GM12878 (cell line): ENCODE measurements at regions not wholly inside any gene's neighbourhood (a gene's known extent, or its start where the extent isn't known, plus 50 kb on each side); places are given as distances from the start of the nearest gene placed in this dataset.

ENCODE experiments used
- ATAC-seq: fragments of 200-7000 bp; cut with Tn5 transposase; 3 replicates; pipeline ENCODE4 v1.9.1; 2020; ENCODE audit warnings: mild to moderate bottlenecking, moderate library complexity
- BruUV-seq: library from RNA; stranded (reverse); fragments of 400-500 nt; replicated peaks from 2 replicates; lab custom pipeline; 2021; lab: Mats Ljungman, UMichigan
- CTCF ChIA-PET: fragments of 300-600 bp; sonication (Branson Sonifier 250); formaldehyde crosslinking; extraction: SDS; loops from one replicate; lab custom pipeline; 2021; ENCODE audit warnings: inconsistent platforms; lab: Yijun Ruan, JAX
- POLR2A ChIA-PET: fragments of 350-600 bp; formaldehyde crosslinking; extraction: SDS; loops from one replicate; lab custom pipeline; 2021; ENCODE audit warnings: inconsistent platforms; lab: Charles Lee
- RAD21 ChIA-PET: fragments of 300-600 bp; sonication (Branson Sonifier 250); formaldehyde crosslinking; loops from one replicate; lab custom pipeline; 2023; ENCODE audit warnings: antibody characterized with exemption; ENCODE audit not compliant: unreplicated experiment; lab: Charles Lee
- SMC1A ChIA-PET: fragments of 300-600 bp; sonication (Branson Sonifier 250); formaldehyde crosslinking; loops from one replicate; lab custom pipeline; 2023; ENCODE audit not compliant: unreplicated experiment, uncharacterized antibody; lab: Charles Lee
- DNase-seq: peaks from one replicate; pipeline ENCODE4 v3.0.0-alpha.2; 2011; ENCODE audit warnings: low read depth, low spot score
- FAIRE-seq: peaks from 3 replicates; lab custom pipeline; 2011; peaks lifted over from hg19 to GRCh38; lab: Jason Lieb, UNC
- H2AFZ ChIP-seq: 2 replicates; pipeline ENCODE4 v1.6.0; 2011; ENCODE audit warnings: low read depth, low read length, control low read depth; ENCODE audit not compliant: control insufficient read depth
- H3K27ac ChIP-seq: 2 replicates; pipeline ENCODE4 v1.5.1; 2011; ENCODE audit warnings: control low read depth; ENCODE audit not compliant: control insufficient read depth, insufficient read depth
- H3K27me3 ChIP-seq, 2 experiments: replicated peaks in 1 of 2; 2 replicates each; pipeline versions ENCODE4 v1.6.0 to v1.6.1; 2011; ENCODE audit warnings: low read length in 1 of 2; ENCODE audit not compliant: control insufficient read depth in 2 of 2, insufficient read depth in 2 of 2
- H3K36me3 ChIP-seq, 2 experiments: 2 replicates each; pipeline ENCODE4 v1.5.1; 2011; ENCODE audit warnings: low read length in 1 of 2; ENCODE audit not compliant: control insufficient read depth in 2 of 2, insufficient read depth in 2 of 2
- H3K4me1 ChIP-seq: 2 replicates; pipeline ENCODE4 v1.6.1; 2011; ENCODE audit warnings: mild to moderate bottlenecking, low read length, moderate library complexity, mixed read lengths; ENCODE audit not compliant: control insufficient read depth, insufficient read depth
- H3K4me2 ChIP-seq: 2 replicates; pipeline ENCODE4 v1.6.0; 2011; ENCODE audit warnings: control low read depth; ENCODE audit not compliant: control insufficient read depth, insufficient read depth
- H3K4me3 ChIP-seq: fragments of 200-600 bp; sonication (generic); 2 replicates; pipeline ENCODE4 v1.5.1; 2016
- H3K79me2 ChIP-seq: 2 replicates; pipeline ENCODE4 v1.6.0; 2011; ENCODE audit warnings: low read length; ENCODE audit not compliant: control insufficient read depth, insufficient read depth
- H3K9ac ChIP-seq: 2 replicates; pipeline ENCODE4 v1.8.0; 2011; ENCODE audit warnings: low read length, control low read depth, mixed read lengths; ENCODE audit not compliant: control insufficient read depth, insufficient read depth
- H3K9me3 ChIP-seq: replicated peaks from 3 replicates; pipeline ENCODE4 v1.5.1; 2011; ENCODE audit warnings: mild to moderate bottlenecking, low read length; ENCODE audit not compliant: control insufficient read depth, insufficient read depth
- H4K20me1 ChIP-seq: 2 replicates; pipeline ENCODE4 v1.6.0; 2011; ENCODE audit not compliant: control insufficient read depth, insufficient read depth
- CEBPB ChIP-seq, 2 experiments: fragments of 150-350 bp in 1 of 2; IDR thresholded peaks; 2 replicates each; pipeline ENCODE4 v1.6.1; 2012 to 2014; ENCODE audit warnings: low read depth in 2 of 2, low read length in 2 of 2, borderline replicate concordance in 1 of 2, inconsistent platforms in 1 of 2
- FOXM1 ChIP-seq: IDR thresholded peaks from 2 replicates; pipeline ENCODE4 v1.6.1; 2012; ENCODE audit warnings: low read depth, mild to moderate bottlenecking, inconsistent platforms, low read length, moderate library complexity
- HDAC2 ChIP-seq: fragments of 200-600 bp; sonication (generic); IDR thresholded peaks from 2 replicates; pipeline ENCODE4 v1.6.1; 2017
- KLF5 ChIP-seq: fragments of 450-650 bp; IDR thresholded peaks from 2 replicates; pipeline ENCODE4 v1.6.1; 2014; ENCODE audit warnings: mild to moderate bottlenecking; ENCODE audit not compliant: partially characterized antibody
- LARP7 ChIP-seq: fragments of 450-650 bp; IDR thresholded peaks from 2 replicates; pipeline ENCODE4 v1.6.1; 2017; ENCODE audit warnings: mild to moderate bottlenecking
- MYC ChIP-seq: IDR thresholded peaks from 2 replicates; pipeline ENCODE4 v1.6.1; 2011; ENCODE audit warnings: mild to moderate bottlenecking, low read length, moderate library complexity, inconsistent platforms; ENCODE audit not compliant: insufficient read depth, insufficient replicate concordance, insufficient read length, severe bottlenecking
- NR2C1 ChIP-seq: fragments of 450-650 bp; IDR thresholded peaks from 2 replicates; pipeline ENCODE4 v1.6.1; 2017; ENCODE audit warnings: antibody characterized with exemption, mild to moderate bottlenecking, moderate library complexity
- SMAD1 ChIP-seq: fragments of 450-650 bp; IDR thresholded peaks from 2 replicates; pipeline ENCODE4 v1.6.1; 2018; ENCODE audit warnings: mild to moderate bottlenecking, low read depth; ENCODE audit not compliant: partially characterized antibody
- SP1 ChIP-seq: IDR thresholded peaks from one replicate; pipeline ENCODE4 v1.6.1; 2011; ENCODE audit warnings: low read depth, low read length
- SREBF2 ChIP-seq: IDR thresholded peaks from 2 replicates; pipeline ENCODE4 v1.6.1; 2012; ENCODE audit warnings: mild to moderate bottlenecking, low read length
- TARDBP ChIP-seq: IDR thresholded peaks from 2 replicates; pipeline ENCODE4 v1.6.1; 2016; ENCODE audit warnings: borderline replicate concordance
- TCF12 ChIP-seq: IDR thresholded peaks from 2 replicates; pipeline ENCODE4 v1.6.1; 2011; ENCODE audit warnings: low read depth, mild to moderate bottlenecking, low read length
- TCF7 ChIP-seq: IDR thresholded peaks from 2 replicates; pipeline ENCODE4 v1.6.1; 2014; ENCODE audit warnings: antibody characterized with exemption, borderline replicate concordance
- ZNF384 ChIP-seq: IDR thresholded peaks from 2 replicates; pipeline ENCODE4 v1.6.1; 2012; ENCODE audit warnings: low read depth, mild to moderate bottlenecking, low read length, improper control_type of control experiment, borderline replicate concordance
- WGBS: methylation state at CpG from one replicate; pipeline ENCODE4 v1.1.6; 2016; ENCODE audit warnings: low lambda C conversion rate; ENCODE audit not compliant: insufficient replicate concordance, insufficient coverage; ENCODE audit errors: missing lambda C conversion rate; 5-methylcytosine and 5-hydroxymethylcytosine counted together
- in situ Hi-C: fragments of 300-500 bp; cut with MboI; formaldehyde crosslinking; loops from 9 replicates; pipeline ENCODE4 v1.14.3; 2018; ENCODE audit warnings: mixed read lengths
- intact Hi-C: fragments of 100-400 bp; cut with micrococcal nuclease; formaldehyde crosslinking; loops from one replicate; pipeline ENCODE4 v1.14.2; 2022; ENCODE audit not compliant: unreplicated experiment
- TF ChIP-seq, protein P1 (sequence below): fragments of 450-650 bp; IDR thresholded peaks from 2 replicates; pipeline ENCODE4 v1.6.1; 2016; ENCODE audit warnings: mild to moderate bottlenecking
- TF ChIP-seq, protein P2 (sequence below): fragments of 450-650 bp; formaldehyde crosslinking; IDR thresholded peaks from 2 replicates; pipeline ENCODE4 v1.4.0; 2020; ENCODE audit warnings: mild to moderate bottlenecking, moderate library complexity

DNA sequence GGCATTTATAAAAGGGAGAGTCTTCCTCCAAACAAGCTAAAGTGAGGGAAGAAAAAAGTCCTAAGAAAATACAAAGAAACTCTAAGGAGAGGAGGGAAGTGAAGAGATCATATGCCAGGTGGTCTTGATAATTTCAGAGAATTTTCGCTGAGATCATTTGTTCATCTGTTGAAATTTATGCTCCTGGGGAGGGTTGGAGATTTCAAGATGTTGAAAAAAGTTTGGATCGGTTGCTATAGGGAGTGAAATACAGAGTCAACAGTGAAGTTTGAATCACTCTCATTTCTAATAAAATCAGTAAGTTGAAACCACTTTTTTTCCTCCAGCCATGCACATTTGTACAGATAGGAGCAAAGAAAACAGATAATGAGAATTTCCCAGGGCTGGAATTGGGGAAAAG, 299.1 kb upstream of the ADAMTS5 start:
- DNase-seq (no peak), ATAC-seq (no peak), FAIRE-seq (no peak)
- H3K4me1 ChIP-seq = no peaks in the 10 kb centered on the region
- in situ Hi-C loops = no loop called here
- H3K27me3 ChIP-seq = no peaks in the 10 kb centered on the region
- no peaks in the 10 kb centered on the region for H3K79me2 ChIP-seq
- no peak for TF ChIP-seq CEBPB (IDR thresholded peaks at IDR 0.05; ENCODE audit: borderline replicate concordance in 1 of 2, low read depth in 2 of 2, low read length in 2 of 2)
- SMC1A ChIA-PET = no interaction called here
- H3K9me3 ChIP-seq = no peaks in the 10 kb centered on the region
- H3K4me3 ChIP-seq = no peak overlapping the region
- BruUV-seq = no TSS peak
- intact Hi-C loops = no loop called here
- H4K20me1 ChIP-seq = no peaks in the 10 kb centered on the region
- WGBS = 0% methylated on average over 2 of the region's 2 CpGs
- H3K27ac ChIP-seq = no peak overlapping the region
- H2AFZ ChIP-seq = no peak overlapping the region
- RAD21 ChIA-PET = no interaction called here
- no peak overlapping the region for H3K4me2 ChIP-seq
- POLR2A ChIA-PET = no interaction called here
- CTCF ChIA-PET = no interaction called here
- H3K36me3 ChIP-seq = no peaks in the 10 kb centered on the region
- no peak overlapping the region for H3K9ac ChIP-seq

DNA sequence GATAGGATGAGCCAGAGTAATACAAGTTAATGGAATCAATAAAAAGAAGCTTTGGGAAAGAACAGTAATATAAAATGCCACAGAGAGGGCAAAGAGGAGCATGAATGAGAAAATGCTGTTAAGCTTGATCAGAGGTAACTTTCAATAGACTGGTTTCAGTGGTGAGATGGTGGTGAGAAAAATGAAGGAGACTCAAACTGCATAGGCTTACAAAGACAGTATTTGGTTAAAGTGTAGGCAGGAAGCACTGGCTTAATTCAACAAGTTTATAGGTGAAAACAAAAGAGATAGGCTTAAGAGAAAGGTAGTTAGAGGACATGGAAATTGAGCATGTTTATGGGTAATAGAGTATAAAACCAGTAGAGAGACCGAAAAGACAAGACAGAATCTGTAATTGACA, 298.6 kb upstream of the ADAMTS5 start:
- DNase-seq = no peak
- H3K9ac ChIP-seq = no peak overlapping the region
- BruUV-seq = no TSS peak
- H3K4me2 ChIP-seq = no peak overlapping the region
- in situ Hi-C loops = no loop called here
- CTCF ChIA-PET = no interaction called here
- H3K4me1 ChIP-seq = no peaks in the 10 kb centered on the region
- no peak overlapping the region for H3K4me3 ChIP-seq
- WGBS = 14% methylated on average over 1 of the region's 1 CpG
- no peak overlapping the region for H3K27ac ChIP-seq
- ATAC-seq = no peak
- SMC1A ChIA-PET = no interaction called here
- no peaks in the 10 kb centered on the region for H3K79me2 ChIP-seq
- H3K27me3 ChIP-seq = no peaks in the 10 kb centered on the region
- H3K9me3 ChIP-seq = no peaks in the 10 kb centered on the region
- RAD21 ChIA-PET = no interaction called here
- TF ChIP-seq MYC (no peak), TARDBP (no peak), LARP7 (no peak), NR2C1 (no peak), FOXM1 (no peak), TCF7 (no peak), SP1 (no peak), ZNF384 (no peak), SREBF2 (no peak), TCF12 (no peak), KLF5 (no peak), HDAC2 (no peak), SMAD1 (no peak)
- TF ChIP-seq, protein P1, sequence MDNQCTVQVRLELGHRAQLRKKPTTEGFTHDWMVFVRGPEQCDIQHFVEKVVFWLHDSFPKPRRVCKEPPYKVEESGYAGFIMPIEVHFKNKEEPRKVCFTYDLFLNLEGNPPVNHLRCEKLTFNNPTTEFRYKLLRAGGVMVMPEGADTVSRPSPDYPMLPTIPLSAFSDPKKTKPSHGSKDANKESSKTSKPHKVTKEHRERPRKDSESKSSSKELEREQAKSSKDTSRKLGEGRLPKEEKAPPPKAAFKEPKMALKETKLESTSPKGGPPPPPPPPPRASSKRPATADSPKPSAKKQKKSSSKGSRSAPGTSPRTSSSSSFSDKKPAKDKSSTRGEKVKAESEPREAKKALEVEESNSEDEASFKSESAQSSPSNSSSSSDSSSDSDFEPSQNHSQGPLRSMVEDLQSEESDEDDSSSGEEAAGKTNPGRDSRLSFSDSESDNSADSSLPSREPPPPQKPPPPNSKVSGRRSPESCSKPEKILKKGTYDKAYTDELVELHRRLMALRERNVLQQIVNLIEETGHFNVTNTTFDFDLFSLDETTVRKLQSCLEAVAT = no peak
- TF ChIP-seq, protein P2, sequence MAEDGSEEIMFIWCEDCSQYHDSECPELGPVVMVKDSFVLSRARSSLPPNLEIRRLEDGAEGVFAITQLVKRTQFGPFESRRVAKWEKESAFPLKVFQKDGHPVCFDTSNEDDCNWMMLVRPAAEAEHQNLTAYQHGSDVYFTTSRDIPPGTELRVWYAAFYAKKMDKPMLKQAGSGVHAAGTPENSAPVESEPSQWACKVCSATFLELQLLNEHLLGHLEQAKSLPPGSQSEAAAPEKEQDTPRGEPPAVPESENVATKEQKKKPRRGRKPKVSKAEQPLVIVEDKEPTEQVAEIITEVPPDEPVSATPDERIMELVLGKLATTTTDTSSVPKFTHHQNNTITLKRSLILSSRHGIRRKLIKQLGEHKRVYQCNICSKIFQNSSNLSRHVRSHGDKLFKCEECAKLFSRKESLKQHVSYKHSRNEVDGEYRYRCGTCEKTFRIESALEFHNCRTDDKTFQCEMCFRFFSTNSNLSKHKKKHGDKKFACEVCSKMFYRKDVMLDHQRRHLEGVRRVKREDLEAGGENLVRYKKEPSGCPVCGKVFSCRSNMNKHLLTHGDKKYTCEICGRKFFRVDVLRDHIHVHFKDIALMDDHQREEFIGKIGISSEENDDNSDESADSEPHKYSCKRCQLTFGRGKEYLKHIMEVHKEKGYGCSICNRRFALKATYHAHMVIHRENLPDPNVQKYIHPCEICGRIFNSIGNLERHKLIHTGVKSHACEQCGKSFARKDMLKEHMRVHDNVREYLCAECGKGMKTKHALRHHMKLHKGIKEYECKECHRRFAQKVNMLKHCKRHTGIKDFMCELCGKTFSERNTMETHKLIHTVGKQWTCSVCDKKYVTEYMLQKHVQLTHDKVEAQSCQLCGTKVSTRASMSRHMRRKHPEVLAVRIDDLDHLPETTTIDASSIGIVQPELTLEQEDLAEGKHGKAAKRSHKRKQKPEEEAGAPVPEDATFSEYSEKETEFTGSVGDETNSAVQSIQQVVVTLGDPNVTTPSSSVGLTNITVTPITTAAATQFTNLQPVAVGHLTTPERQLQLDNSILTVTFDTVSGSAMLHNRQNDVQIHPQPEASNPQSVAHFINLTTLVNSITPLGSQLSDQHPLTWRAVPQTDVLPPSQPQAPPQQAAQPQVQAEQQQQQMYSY (CRISPR knock-in tag) = no peak
- H4K20me1 ChIP-seq = no peaks in the 10 kb centered on the region
- FAIRE-seq = no peak
- H2AFZ ChIP-seq = no peak overlapping the region
- intact Hi-C loops = no loop called here
- no peaks in the 10 kb centered on the region for H3K36me3 ChIP-seq
- POLR2A ChIA-PET = no interaction called here
